ENCODE measurements at regions not wholly inside any gene's neighbourhood (a gene's known extent, or its start where the extent isn't known, plus 50 kb on each side); places are given as distances from the start of the nearest gene placed in this dataset.
"Not testable (repeated sequence)": the region's sequence is repeated elsewhere in the genome, so short reads cannot be mapped to it uniquely, and the experiment has no call there.

- DNase-seq (ENCODE audit: low spot score) = no peak
Observed at GRCh38 chr11:23765682-23766252, 731.1 kb upstream of the LUZP2 start.

- DNase-seq (ENCODE audit: low spot score) = no peak
Observed at GRCh38 chr11:23767576-23767975, 729.3 kb upstream of the LUZP2 start.

- DNase-seq (ENCODE audit: low spot score) = no peak
Observed at GRCh38 chr11:23769214-23769613, 727.6 kb upstream of the LUZP2 start.

GRCh38 chr11:23772081-23772480 lies 724.8 kb upstream of the LUZP2 start:
- DNase-seq (ENCODE audit: low spot score) = no peak

- no peak for DNase-seq (ENCODE audit: low spot score)
Observed at GRCh38 chr11:23778971-23779370, 717.9 kb upstream of the LUZP2 start.

GRCh38 chr11:23780231-23780630 lies 716.6 kb upstream of the LUZP2 start:
- no peak for DNase-seq (ENCODE audit: low spot score)

- no peak for DNase-seq (ENCODE audit: low spot score)
Observed at GRCh38 chr11:23781803-23782560, 714.9 kb upstream of the LUZP2 start.

- DNase-seq (ENCODE audit: low spot score) = not testable (repeated sequence)
Observed at GRCh38 chr11:23786974-23787373, 709.9 kb upstream of the LUZP2 start.

GRCh38 chr11:23789200-23789853 lies 707.5 kb upstream of the LUZP2 start:
- no peak for DNase-seq (ENCODE audit: low spot score)

GRCh38 chr11:23789938-23790371 lies 706.9 kb upstream of the LUZP2 start:
- no peak for DNase-seq (ENCODE audit: low spot score)

GRCh38 chr11:23797624-23798419 lies 699.0 kb upstream of the LUZP2 start:
- DNase-seq (ENCODE audit: low spot score) = no peak

- DNase-seq (ENCODE audit: low spot score) = not testable (repeated sequence)
Observed at GRCh38 chr11:23834306-23834705, 662.5 kb upstream of the LUZP2 start.

GRCh38 chr11:23836981-23837380 lies 659.9 kb upstream of the LUZP2 start:
- no peak for DNase-seq (ENCODE audit: low spot score)

GRCh38 chr11:23840872-23841271 lies 656.0 kb upstream of the LUZP2 start:
- DNase-seq (ENCODE audit: low spot score) = no peak

- DNase-seq (ENCODE audit: low spot score) = no peak
Observed at GRCh38 chr11:23846902-23847422, 649.9 kb upstream of the LUZP2 start.

- no peak for DNase-seq (ENCODE audit: low spot score)
Observed at GRCh38 chr11:23851216-23851615, 645.6 kb upstream of the LUZP2 start.

- DNase-seq (ENCODE audit: low spot score) = no peak
Observed at GRCh38 chr11:23856654-23857053, 640.2 kb upstream of the LUZP2 start.

- DNase-seq (ENCODE audit: low spot score) = no peak
Observed at GRCh38 chr11:23859087-23859486, 637.8 kb upstream of the LUZP2 start.

- no peak for DNase-seq (ENCODE audit: low spot score)
Observed at GRCh38 chr11:23861615-23862014, 635.2 kb upstream of the LUZP2 start.

- DNase-seq (ENCODE audit: low spot score) = no peak
Observed at GRCh38 chr11:23865341-23865975, 631.4 kb upstream of the LUZP2 start.

GRCh38 chr11:23866641-23867040 lies 630.2 kb upstream of the LUZP2 start:
- no peak for DNase-seq (ENCODE audit: low spot score)

GRCh38 chr11:23869671-23870070 lies 627.2 kb upstream of the LUZP2 start:
- DNase-seq (ENCODE audit: low spot score) = no peak
